HFF-Myc (cell line): ENCODE measurements at regions not wholly inside any gene's neighbourhood (a gene's known extent, or its start where the extent isn't known, plus 50 kb on each side); places are given as distances from the start of the nearest gene placed in this dataset.

Experiments
- DNase-seq: peaks from one replicate; pipeline ENCODE4 v3.0.0-alpha.2; 2011; ENCODE audit warnings: low read depth; ENCODE audit errors: extremely low read depth
- H3K4me3 ChIP-seq: replicated peaks from 2 replicates; pipeline ENCODE4 v1.5.1; 2011; ENCODE audit warnings: low read depth, mild to moderate bottlenecking, control low read depth, low read length
- TF ChIP-seq, protein P1 (sequence below): IDR thresholded peaks from 2 replicates; pipeline ENCODE4 v1.5.1; 2012; ENCODE audit warnings: mild to moderate bottlenecking, low read depth, low read length, control low read depth; ENCODE audit errors: missing control alignments

DNA sequence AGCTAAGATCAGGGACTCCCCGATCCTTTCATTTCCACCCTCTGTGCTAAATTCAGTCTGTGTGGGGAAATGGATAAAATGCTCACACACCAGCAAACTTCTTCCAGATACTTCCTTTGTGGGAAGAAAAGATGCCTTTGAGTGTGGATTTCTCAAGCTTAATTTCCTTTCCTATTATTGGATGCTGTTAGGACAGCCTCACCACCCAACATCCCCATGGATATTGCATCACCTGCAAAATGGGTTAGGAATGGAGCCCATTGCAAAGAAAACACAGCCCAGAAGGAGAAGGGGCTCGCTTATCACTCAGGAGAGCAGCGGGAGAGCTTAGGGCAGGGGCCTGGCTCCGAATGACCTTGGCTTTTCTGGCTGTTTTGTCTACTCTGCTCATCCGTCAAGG is 272.2 kb downstream of the CDC5L start:
- no peak overlapping the region for H3K4me3 ChIP-seq
- no peak for DNase-seq
- TF ChIP-seq, protein P1, sequence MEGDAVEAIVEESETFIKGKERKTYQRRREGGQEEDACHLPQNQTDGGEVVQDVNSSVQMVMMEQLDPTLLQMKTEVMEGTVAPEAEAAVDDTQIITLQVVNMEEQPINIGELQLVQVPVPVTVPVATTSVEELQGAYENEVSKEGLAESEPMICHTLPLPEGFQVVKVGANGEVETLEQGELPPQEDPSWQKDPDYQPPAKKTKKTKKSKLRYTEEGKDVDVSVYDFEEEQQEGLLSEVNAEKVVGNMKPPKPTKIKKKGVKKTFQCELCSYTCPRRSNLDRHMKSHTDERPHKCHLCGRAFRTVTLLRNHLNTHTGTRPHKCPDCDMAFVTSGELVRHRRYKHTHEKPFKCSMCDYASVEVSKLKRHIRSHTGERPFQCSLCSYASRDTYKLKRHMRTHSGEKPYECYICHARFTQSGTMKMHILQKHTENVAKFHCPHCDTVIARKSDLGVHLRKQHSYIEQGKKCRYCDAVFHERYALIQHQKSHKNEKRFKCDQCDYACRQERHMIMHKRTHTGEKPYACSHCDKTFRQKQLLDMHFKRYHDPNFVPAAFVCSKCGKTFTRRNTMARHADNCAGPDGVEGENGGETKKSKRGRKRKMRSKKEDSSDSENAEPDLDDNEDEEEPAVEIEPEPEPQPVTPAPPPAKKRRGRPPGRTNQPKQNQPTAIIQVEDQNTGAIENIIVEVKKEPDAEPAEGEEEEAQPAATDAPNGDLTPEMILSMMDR, result no peak

DNA sequence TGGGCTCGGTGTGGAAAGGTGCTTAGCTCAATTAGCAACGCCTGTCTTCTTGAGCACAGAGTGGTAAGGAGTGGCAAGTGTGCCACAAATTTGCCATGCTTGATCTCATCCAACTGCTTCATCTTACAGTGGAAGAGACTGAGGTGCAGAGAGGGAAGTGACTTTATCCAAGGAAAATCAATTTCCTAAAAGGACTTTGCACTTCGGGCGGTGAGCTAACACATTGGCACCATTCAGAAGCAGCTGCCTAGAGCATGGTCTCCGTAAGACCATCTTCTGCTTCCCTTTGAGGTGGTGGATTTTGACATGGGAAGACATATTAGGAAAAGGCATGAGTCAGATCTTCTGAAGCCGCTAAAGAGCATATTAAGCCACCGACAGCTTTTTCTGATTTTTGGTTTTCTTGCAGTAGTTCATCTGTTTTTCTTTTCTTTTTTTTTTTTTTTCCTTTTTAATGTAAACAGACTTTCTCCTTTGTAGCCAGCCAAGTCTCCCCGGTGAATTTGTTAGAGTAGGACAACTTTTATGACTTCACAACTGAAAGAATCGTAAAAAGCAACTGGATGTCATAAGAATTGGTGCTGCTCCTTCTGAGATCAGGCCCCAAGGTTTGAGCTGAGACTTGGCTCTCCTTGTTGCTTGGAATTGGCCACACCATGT is 273.2 kb downstream of the CDC5L start:
- peak; percentile 70 for DNase-seq
- H3K4me3 ChIP-seq, result no peak overlapping the region
- TF ChIP-seq, protein P1, result no peak

DNA sequence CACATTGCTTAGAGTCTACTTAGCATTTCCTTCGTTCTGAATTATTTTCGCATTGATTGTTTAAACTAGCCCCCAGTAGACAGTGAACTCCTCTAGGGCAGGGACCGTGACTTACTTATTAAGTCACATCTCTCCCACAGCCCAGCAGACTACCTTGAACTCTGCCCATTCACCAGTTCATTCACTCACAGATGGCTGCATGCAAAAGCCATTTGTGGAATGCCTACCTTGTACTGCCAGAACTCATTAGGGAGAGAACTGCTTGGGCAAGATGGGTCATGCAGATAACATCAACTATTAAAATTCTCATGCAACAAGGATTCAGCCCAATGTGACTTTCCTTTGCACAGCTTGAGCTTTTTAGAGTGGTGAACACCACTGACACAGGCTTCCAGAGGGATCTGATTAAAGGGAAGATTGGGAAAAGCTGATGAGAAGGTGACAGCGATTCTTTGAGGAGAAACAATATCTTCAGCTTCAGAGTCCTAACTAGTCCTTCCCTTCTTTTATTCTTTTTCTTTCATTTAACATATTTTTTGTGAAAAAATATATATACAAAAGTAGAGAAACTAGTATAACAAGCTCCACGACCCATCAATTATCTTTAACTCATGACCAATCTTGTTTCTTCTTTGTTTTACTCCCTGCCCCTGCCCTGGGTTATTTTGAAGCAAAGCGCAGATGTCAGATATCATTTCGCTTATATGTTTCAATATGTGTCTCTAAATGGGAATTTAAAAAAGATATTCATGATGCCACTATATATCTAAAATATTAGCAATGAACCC is 273.9 kb downstream of the CDC5L start:
- peak; percentile 50 for DNase-seq
- TF ChIP-seq, protein P1, result no peak
- no peak overlapping the region for H3K4me3 ChIP-seq

DNA sequence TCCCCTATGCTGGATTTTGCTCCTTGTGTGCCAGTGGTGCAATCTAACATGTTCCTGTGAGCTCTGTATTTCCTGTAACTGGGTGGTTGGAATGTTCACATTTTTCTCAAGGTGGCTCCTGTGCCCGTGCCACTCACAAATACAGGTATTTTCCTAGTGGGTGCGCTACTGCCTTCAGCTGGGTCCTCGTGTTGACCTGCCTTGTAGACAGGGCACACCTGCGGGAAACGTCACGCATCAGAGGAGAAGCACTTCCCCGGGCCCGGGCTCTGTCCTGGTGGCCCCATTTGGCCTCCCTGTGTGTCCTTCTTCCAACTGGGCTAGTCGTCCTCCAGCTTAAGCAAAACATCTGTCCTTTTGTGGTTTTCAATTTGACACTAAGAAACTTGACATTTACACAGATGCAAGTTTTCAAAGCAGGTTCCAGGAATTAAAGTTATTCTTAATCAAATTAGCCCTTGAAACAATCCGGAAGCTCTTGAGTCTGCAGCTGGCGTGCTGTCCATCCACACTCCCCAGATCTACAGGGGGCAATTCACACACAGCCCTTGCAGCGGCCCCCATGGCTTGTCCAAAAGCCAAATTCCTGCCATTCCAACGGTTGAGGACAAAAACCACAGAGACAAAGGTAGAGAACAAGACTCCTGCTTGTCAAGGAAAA is 275.1 kb downstream of the CDC5L start:
- H3K4me3 ChIP-seq, result no peak overlapping the region
- TF ChIP-seq, protein P1, result no peak
- DNase-seq, result no peak

DNA sequence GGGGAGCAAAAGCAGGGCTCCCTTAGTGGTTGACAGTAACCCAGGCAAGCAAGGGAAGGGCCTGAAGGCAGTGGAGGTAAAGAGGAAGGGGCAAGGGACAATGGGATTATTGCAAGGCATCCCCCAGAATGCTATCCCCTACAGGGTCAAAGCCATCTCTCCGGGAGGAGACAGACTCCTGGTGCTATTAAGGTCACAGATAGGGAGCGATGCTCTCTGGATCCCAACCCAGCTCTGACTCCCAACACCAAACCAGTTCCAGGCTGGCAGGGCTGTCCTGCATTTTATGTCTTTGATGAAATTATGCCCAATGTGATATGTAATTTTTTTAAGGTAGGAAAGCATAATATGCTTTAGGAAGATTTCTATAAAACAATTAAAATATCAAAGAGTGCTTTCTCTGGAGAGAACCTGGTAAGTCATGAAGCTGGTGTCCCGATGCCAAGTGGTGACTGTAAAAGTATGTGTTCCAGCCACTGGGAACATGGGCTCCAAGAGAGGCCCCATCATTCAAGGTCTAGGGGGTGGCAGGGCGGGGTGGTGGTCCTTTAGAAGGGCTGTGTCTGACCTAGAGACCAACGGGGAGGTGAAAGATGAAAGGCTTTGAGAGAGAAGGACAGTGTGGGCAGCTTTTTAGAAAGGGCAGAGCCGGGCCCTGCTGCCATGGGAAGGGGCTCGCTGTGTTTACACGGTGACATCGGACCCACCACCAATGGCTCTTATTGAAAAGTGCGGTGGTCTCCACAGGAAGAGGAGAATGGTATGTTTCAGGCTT is 276.5 kb downstream of the CDC5L start:
- no peak overlapping the region for H3K4me3 ChIP-seq
- TF ChIP-seq, protein P1, result no peak
- DNase-seq, result no peak

DNA sequence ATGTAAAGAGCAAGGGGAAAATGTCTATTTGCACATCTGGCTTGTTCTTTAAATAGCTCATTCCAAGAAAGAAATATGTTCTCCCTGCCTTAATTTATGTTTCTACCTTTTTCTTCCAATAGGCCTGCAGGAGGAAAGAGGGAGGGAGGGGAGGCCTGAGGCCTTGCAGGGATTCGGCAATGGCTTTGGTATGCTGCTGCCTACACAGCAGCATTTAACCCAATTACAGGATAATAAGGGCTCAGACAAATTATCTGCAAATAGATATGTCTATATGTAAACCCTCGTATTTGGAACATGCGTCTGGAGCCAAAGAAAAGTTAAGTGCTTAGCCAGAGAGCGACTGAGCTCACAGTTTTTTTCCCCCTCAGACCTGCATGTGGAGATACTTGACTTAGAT is 277.2 kb downstream of the CDC5L start:
- DNase-seq, result no peak
- no peak overlapping the region for H3K4me3 ChIP-seq
- TF ChIP-seq, protein P1, result no peak
